Neural cell (in vitro differentiated cells): ENCODE measurements at regions not wholly inside any gene's neighbourhood (a gene's known extent, or its start where the extent isn't known, plus 50 kb on each side); places are given as distances from the start of the nearest gene placed in this dataset.

Source experiments
- H2AFZ ChIP-seq: fragments of 200-600, 300-800 bp; sonication (generic), shearing (Covaris generic); 2 replicates; pipeline ENCODE4 v1.6.0; 2014; ENCODE audit warnings: low read depth, mild to moderate bottlenecking, antibody characterized with exemption, low read length, moderate library complexity
- H3F3A ChIP-seq: fragments of 200-600 bp; shearing (Covaris generic); 2 replicates; pipeline ENCODE4 v1.6.1; 2016; ENCODE audit warnings: mild to moderate bottlenecking, moderate library complexity, mixed read lengths, antibody characterized with exemption, low read length; ENCODE audit not compliant: insufficient read depth, poor library complexity, severe bottlenecking
- H3K27ac ChIP-seq: fragments of 200-600, 300-800 bp; sonication (generic), shearing (Covaris generic); 2 replicates; pipeline ENCODE4 v1.5.1; 2014; ENCODE audit warnings: mild to moderate bottlenecking, low read length, moderate library complexity
- H3K27me3 ChIP-seq: fragments of 300-800, 200-600 bp; sonication (generic), shearing (Covaris generic); 2 replicates; pipeline ENCODE4 v1.6.0; 2014; ENCODE audit warnings: mild to moderate bottlenecking, low read depth, low read length, moderate library complexity; ENCODE audit not compliant: insufficient read depth
- H3K36me3 ChIP-seq: fragments of 300-800, 200-600 bp; sonication (generic), shearing (Covaris generic); 2 replicates; pipeline ENCODE4 v1.5.1; 2014; ENCODE audit warnings: mild to moderate bottlenecking, antibody characterized with exemption, low read length, moderate library complexity; ENCODE audit not compliant: insufficient read depth
- H3K4me2 ChIP-seq: fragments of 300-800, 200-600 bp; sonication (generic), shearing (Covaris generic); 2 replicates; pipeline ENCODE4 v1.6.0; 2014; ENCODE audit warnings: mild to moderate bottlenecking, low read length
- H3K4me3 ChIP-seq: fragments of 300-800, 200-600 bp; sonication (generic), shearing (Covaris generic); 2 replicates; pipeline ENCODE4 v1.5.1; 2014; ENCODE audit warnings: mild to moderate bottlenecking, low read length, moderate library complexity
- H3K79me2 ChIP-seq: fragments of 200-600 bp; shearing (Covaris generic); replicated peaks from 2 replicates; pipeline ENCODE4 v1.6.0; 2014; ENCODE audit warnings: mild to moderate bottlenecking, low read length, moderate library complexity; ENCODE audit not compliant: insufficient read depth
- H3K9ac ChIP-seq: fragments of 300-800, 200-600 bp; sonication (generic), shearing (Covaris generic); 2 replicates; pipeline ENCODE4 v1.6.1; 2016; ENCODE audit warnings: mild to moderate bottlenecking, low read length, mixed read lengths
- H3K9me2 ChIP-seq: fragments of 200-600 bp; shearing (Covaris generic); 2 replicates; pipeline ENCODE4 v1.6.1; 2016; ENCODE audit warnings: mild to moderate bottlenecking, low read length, mixed read lengths; ENCODE audit not compliant: insufficient read depth
- H3K9me3 ChIP-seq: fragments of 200-600, 300-800 bp; sonication (generic), shearing (Covaris generic); 2 replicates; pipeline ENCODE4 v1.6.1; 2016; ENCODE audit warnings: mild to moderate bottlenecking, mixed run types, low read length, moderate library complexity, mixed read lengths
- H4K20me1 ChIP-seq: fragments of 200-600 bp; shearing (Covaris generic); 2 replicates; pipeline ENCODE4 v1.6.1; 2016; ENCODE audit warnings: mild to moderate bottlenecking, mixed run types; ENCODE audit not compliant: insufficient read depth
- EP300 ChIP-seq: fragments of 450-650 bp; conservative IDR thresholded peaks from 2 replicates; pipeline ENCODE4 v1.6.1; 2014; ENCODE audit warnings: antibody characterized with exemption, mild to moderate bottlenecking, moderate library complexity; ENCODE audit not compliant: poor library complexity, severe bottlenecking
- EZH2 ChIP-seq: fragments of 200-600, 300-800 bp; shearing (Covaris generic), sonication (generic); IDR thresholded peaks from 2 replicates; pipeline ENCODE4 v1.6.1; 2014; ENCODE audit warnings: antibody characterized with exemption, low read length, borderline replicate concordance, mild to moderate bottlenecking; ENCODE audit not compliant: insufficient read depth, poor library complexity, severe bottlenecking
- MXI1 ChIP-seq: fragments of 450-650 bp; conservative IDR thresholded peaks from 2 replicates; pipeline ENCODE4 v1.6.1; 2014; ENCODE audit warnings: antibody characterized with exemption, mild to moderate bottlenecking; ENCODE audit not compliant: poor library complexity, severe bottlenecking
- POLR2AphosphoS5 ChIP-seq: IDR thresholded peaks from 2 replicates; pipeline ENCODE4 v1.6.1; 2012
- RAD21 ChIP-seq: fragments of 450-650 bp; conservative IDR thresholded peaks from 2 replicates; pipeline ENCODE4 v1.6.1; 2014; ENCODE audit warnings: antibody characterized with exemption, mild to moderate bottlenecking, moderate library complexity
- SMC3 ChIP-seq: fragments of 450-650 bp; conservative IDR thresholded peaks from 2 replicates; pipeline ENCODE4 v1.6.1; 2014; ENCODE audit warnings: antibody characterized with exemption, mild to moderate bottlenecking, moderate library complexity; ENCODE audit not compliant: poor library complexity
- TAF1 ChIP-seq: IDR thresholded peaks from 2 replicates; pipeline ENCODE4 v1.6.1; 2012; ENCODE audit warnings: low read depth
- TF ChIP-seq, protein P1 (sequence below): IDR thresholded peaks from 2 replicates; pipeline ENCODE4 v1.6.1; 2012; ENCODE audit warnings: borderline replicate concordance
- TF ChIP-seq, protein P2 (sequence below): fragments of 450-650 bp; IDR thresholded peaks from 2 replicates; pipeline ENCODE4 v1.5.1; 2014; ENCODE audit warnings: antibody characterized with exemption, mild to moderate bottlenecking, moderate library complexity; ENCODE audit not compliant: poor library complexity, severe bottlenecking

- H3K36me3 ChIP-seq = no peaks in the 10 kb centered on the region
- TF ChIP-seq, protein P1, sequence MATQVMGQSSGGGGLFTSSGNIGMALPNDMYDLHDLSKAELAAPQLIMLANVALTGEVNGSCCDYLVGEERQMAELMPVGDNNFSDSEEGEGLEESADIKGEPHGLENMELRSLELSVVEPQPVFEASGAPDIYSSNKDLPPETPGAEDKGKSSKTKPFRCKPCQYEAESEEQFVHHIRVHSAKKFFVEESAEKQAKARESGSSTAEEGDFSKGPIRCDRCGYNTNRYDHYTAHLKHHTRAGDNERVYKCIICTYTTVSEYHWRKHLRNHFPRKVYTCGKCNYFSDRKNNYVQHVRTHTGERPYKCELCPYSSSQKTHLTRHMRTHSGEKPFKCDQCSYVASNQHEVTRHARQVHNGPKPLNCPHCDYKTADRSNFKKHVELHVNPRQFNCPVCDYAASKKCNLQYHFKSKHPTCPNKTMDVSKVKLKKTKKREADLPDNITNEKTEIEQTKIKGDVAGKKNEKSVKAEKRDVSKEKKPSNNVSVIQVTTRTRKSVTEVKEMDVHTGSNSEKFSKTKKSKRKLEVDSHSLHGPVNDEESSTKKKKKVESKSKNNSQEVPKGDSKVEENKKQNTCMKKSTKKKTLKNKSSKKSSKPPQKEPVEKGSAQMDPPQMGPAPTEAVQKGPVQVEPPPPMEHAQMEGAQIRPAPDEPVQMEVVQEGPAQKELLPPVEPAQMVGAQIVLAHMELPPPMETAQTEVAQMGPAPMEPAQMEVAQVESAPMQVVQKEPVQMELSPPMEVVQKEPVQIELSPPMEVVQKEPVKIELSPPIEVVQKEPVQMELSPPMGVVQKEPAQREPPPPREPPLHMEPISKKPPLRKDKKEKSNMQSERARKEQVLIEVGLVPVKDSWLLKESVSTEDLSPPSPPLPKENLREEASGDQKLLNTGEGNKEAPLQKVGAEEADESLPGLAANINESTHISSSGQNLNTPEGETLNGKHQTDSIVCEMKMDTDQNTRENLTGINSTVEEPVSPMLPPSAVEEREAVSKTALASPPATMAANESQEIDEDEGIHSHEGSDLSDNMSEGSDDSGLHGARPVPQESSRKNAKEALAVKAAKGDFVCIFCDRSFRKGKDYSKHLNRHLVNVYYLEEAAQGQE = no peak
- TF ChIP-seq TAF1 (no peak), SMC3 (no peak), MXI1 (no peak), EZH2 (no peak), EP300 (no peak), POLR2AphosphoS5 (no peak), RAD21 (no peak)
- TF ChIP-seq, protein P2, sequence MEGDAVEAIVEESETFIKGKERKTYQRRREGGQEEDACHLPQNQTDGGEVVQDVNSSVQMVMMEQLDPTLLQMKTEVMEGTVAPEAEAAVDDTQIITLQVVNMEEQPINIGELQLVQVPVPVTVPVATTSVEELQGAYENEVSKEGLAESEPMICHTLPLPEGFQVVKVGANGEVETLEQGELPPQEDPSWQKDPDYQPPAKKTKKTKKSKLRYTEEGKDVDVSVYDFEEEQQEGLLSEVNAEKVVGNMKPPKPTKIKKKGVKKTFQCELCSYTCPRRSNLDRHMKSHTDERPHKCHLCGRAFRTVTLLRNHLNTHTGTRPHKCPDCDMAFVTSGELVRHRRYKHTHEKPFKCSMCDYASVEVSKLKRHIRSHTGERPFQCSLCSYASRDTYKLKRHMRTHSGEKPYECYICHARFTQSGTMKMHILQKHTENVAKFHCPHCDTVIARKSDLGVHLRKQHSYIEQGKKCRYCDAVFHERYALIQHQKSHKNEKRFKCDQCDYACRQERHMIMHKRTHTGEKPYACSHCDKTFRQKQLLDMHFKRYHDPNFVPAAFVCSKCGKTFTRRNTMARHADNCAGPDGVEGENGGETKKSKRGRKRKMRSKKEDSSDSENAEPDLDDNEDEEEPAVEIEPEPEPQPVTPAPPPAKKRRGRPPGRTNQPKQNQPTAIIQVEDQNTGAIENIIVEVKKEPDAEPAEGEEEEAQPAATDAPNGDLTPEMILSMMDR = no peak
- no peak overlapping the region for H3K27ac ChIP-seq
- H3K4me2 ChIP-seq = no peak overlapping the region
- H3K4me3 ChIP-seq = no peak overlapping the region
- no peak overlapping the region for H2AFZ ChIP-seq
- no peaks in the 10 kb centered on the region for H3K27me3 ChIP-seq
- no peaks in the 10 kb centered on the region for H3K9me3 ChIP-seq
- no peaks in the 10 kb centered on the region for H3K79me2 ChIP-seq
- no peaks in the 10 kb centered on the region for H3K9me2 ChIP-seq
- no peak overlapping the region for H3K9ac ChIP-seq
- H3F3A ChIP-seq = no peaks in the 10 kb centered on the region
- H4K20me1 ChIP-seq = no peaks in the 10 kb centered on the region
Measured at GRCh38 chr19:28301463-28301862, 911.5 kb downstream of the UQCRFS1 start.

DNA sequence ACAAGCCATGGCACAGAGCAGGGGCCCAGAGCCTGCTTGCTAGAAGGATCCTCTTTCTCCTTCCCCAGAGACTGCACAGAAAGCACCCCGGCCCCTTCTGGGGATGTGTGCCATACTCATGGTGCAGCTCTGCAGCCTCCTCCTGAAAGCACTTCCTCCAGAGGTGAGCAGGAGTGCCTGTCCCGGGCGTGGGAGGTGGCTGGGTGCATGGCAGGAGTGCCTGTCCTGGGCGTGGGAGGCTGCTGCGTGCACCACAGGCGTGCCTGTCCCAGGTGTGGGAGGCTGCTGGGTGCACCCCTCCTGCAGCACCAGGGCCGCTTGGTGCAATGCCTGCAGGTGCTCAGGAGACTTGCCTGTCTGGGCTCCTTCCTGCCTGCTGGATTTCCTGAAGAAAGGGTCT, 913.3 kb downstream of the UQCRFS1 start:
- Histone ChIP-seq H4K20me1 (no peaks in the 10 kb centered on the region), H3K27me3 (no peaks in the 10 kb centered on the region), H3K4me2 (no peak overlapping the region), H3K9me2 (no peaks in the 10 kb centered on the region), H3K27ac (no peak overlapping the region), H3K9me3 (no peaks in the 10 kb centered on the region), H3K79me2 (no peaks in the 10 kb centered on the region), H3K36me3 (no peaks in the 10 kb centered on the region), H3F3A (no peaks in the 10 kb centered on the region), H3K4me3 (no peak overlapping the region), H2AFZ (no peak overlapping the region), H3K9ac (no peak overlapping the region)
- no peak for TF ChIP-seq EP300
- no peak for TF ChIP-seq SMC3
- no peak for TF ChIP-seq POLR2AphosphoS5
- TF ChIP-seq, protein P2 = no peak
- TF ChIP-seq MXI1 = no peak
- TF ChIP-seq EZH2 = no peak
- TF ChIP-seq, protein P1 = no peak
- no peak for TF ChIP-seq TAF1
- no peak for TF ChIP-seq RAD21
